ENCODE measurements at regions not wholly inside any gene's neighbourhood (a gene's known extent, or its start where the extent isn't known, plus 50 kb on each side); places are given as distances from the start of the nearest gene placed in this dataset.

- Mint-ChIP-seq H3K4me3 (ENCODE audit: unreplicated experiment) (no peak overlapping the region), H3K36me3 (ENCODE audit: unreplicated experiment) (no peaks in the 10 kb centered on the region), H3K4me1 (ENCODE audit: unreplicated experiment) (no peaks in the 10 kb centered on the region), H3K27ac (ENCODE audit: unreplicated experiment) (no peak overlapping the region), H3K9me3 (ENCODE audit: unreplicated experiment) (no peaks in the 10 kb centered on the region), H3K27me3 (ENCODE audit: unreplicated experiment) (peaks cover 12% of the 10 kb centered on the region)
- no peak for TF ChIP-seq CTCF (IDR thresholded peaks at IDR 0.05)
- no peak for DNase-seq (ENCODE audit: extremely low spot score, unreplicated experiment)
Measured at GRCh38 chr13:101003566-101003965, 329.0 kb upstream of the TMTC4 start.

GRCh38 chr13:100989392-100989791, 314.8 kb upstream of the TMTC4 start:
- peaks cover 3% of the 10 kb centered on the region for H3K36me3 Mint-ChIP-seq (ENCODE audit: unreplicated experiment)

DNA sequence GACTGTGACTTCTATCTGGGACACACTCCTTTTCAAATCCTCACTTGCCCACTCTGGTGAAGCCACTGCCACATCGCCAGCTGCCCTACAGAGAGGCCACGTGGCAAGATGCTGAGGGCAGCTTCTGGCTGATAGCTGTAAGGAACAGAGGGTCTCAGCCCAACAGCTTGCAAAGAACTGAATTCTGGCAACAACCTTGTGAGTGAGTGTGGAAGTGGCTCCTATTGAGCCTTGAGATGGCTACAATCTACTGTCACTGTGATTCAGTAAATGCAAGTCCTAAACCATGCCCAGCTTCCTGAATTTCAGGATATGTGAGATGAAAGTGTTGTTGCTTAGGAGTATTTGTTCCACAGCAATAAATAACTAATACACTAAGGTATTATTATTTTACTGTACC, 314.3 kb upstream of the TMTC4 start:
- H3K36me3 Mint-ChIP-seq (ENCODE audit: unreplicated experiment), result peaks cover 2% of the 10 kb centered on the region
- TF ChIP-seq CTCF (IDR thresholded peaks at IDR 0.05), result no peak
- H3K27me3 Mint-ChIP-seq (ENCODE audit: unreplicated experiment), result no peaks in the 10 kb centered on the region
- H3K4me1 Mint-ChIP-seq (ENCODE audit: unreplicated experiment), result no peaks in the 10 kb centered on the region
- DNase-seq (ENCODE audit: extremely low spot score, unreplicated experiment), result no peak
- H3K4me3 Mint-ChIP-seq (ENCODE audit: unreplicated experiment), result no peak overlapping the region
- peaks cover 35% of the 10 kb centered on the region for H3K9me3 Mint-ChIP-seq (ENCODE audit: unreplicated experiment)
- no peak overlapping the region for H3K27ac Mint-ChIP-seq (ENCODE audit: unreplicated experiment)

More at GRCh38 chr13:100989392-100989791, 314.8 kb upstream of the TMTC4 start:
- TF ChIP-seq CTCF (IDR thresholded peaks at IDR 0.05), result no peak
- Mint-ChIP-seq H3K4me3 (ENCODE audit: unreplicated experiment) (no peak overlapping the region), H3K27ac (ENCODE audit: unreplicated experiment) (no peak overlapping the region), H3K27me3 (ENCODE audit: unreplicated experiment) (no peaks in the 10 kb centered on the region), H3K4me1 (ENCODE audit: unreplicated experiment) (no peaks in the 10 kb centered on the region), H3K9me3 (ENCODE audit: unreplicated experiment) (peaks cover 39% of the 10 kb centered on the region)
- no peak for DNase-seq (ENCODE audit: extremely low spot score, unreplicated experiment)

GRCh38 chr13:100987948-100988347, 313.4 kb upstream of the TMTC4 start:
- DNase-seq (ENCODE audit: extremely low spot score, unreplicated experiment), result no peak
- peaks cover 3% of the 10 kb centered on the region for H3K4me1 Mint-ChIP-seq (ENCODE audit: unreplicated experiment)
- H3K36me3 Mint-ChIP-seq (ENCODE audit: unreplicated experiment), result peaks cover 2% of the 10 kb centered on the region
- peaks cover 28% of the 10 kb centered on the region for H3K9me3 Mint-ChIP-seq (ENCODE audit: unreplicated experiment)
- H3K4me3 Mint-ChIP-seq (ENCODE audit: unreplicated experiment), result no peak overlapping the region
- TF ChIP-seq CTCF (IDR thresholded peaks at IDR 0.05), result peak; percentile 50
- H3K27me3 Mint-ChIP-seq (ENCODE audit: unreplicated experiment), result no peaks in the 10 kb centered on the region
- no peak overlapping the region for H3K27ac Mint-ChIP-seq (ENCODE audit: unreplicated experiment)

DNA sequence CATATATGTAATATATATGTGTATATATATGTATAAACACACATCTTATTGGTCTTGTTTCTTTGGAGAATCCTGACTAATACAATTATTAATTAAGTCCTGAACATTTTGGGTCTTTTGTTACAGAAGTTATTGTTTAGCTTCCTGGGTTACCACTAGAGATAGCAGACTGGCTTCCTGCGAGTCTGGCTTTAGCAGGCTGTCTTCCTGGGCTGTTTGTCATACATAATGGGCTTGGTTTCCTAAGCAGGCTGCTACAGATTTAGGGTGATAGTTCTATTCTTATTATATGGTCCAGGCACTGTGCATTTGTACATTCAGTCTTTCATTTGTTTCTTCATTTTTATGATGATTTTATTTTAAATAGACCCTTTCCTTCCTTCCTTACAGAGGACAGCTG, 312.0 kb upstream of the TMTC4 start:
- no peak overlapping the region for H3K4me3 Mint-ChIP-seq (ENCODE audit: unreplicated experiment)
- no peak for DNase-seq (ENCODE audit: extremely low spot score, unreplicated experiment)
- H3K4me1 Mint-ChIP-seq (ENCODE audit: unreplicated experiment), result peaks cover 3% of the 10 kb centered on the region
- TF ChIP-seq CTCF (IDR thresholded peaks at IDR 0.05), result no peak
- peaks cover 2% of the 10 kb centered on the region for H3K36me3 Mint-ChIP-seq (ENCODE audit: unreplicated experiment)
- H3K27me3 Mint-ChIP-seq (ENCODE audit: unreplicated experiment), result no peaks in the 10 kb centered on the region
- H3K9me3 Mint-ChIP-seq (ENCODE audit: unreplicated experiment), result peaks cover 17% of the 10 kb centered on the region
- H3K27ac Mint-ChIP-seq (ENCODE audit: unreplicated experiment), result no peak overlapping the region

All from osteocyte (in vitro differentiated cells).